ENCODE measurements at regions not wholly inside any gene's neighbourhood (a gene's known extent, or its start where the extent isn't known, plus 50 kb on each side); places are given as distances from the start of the nearest gene placed in this dataset.

DNA sequence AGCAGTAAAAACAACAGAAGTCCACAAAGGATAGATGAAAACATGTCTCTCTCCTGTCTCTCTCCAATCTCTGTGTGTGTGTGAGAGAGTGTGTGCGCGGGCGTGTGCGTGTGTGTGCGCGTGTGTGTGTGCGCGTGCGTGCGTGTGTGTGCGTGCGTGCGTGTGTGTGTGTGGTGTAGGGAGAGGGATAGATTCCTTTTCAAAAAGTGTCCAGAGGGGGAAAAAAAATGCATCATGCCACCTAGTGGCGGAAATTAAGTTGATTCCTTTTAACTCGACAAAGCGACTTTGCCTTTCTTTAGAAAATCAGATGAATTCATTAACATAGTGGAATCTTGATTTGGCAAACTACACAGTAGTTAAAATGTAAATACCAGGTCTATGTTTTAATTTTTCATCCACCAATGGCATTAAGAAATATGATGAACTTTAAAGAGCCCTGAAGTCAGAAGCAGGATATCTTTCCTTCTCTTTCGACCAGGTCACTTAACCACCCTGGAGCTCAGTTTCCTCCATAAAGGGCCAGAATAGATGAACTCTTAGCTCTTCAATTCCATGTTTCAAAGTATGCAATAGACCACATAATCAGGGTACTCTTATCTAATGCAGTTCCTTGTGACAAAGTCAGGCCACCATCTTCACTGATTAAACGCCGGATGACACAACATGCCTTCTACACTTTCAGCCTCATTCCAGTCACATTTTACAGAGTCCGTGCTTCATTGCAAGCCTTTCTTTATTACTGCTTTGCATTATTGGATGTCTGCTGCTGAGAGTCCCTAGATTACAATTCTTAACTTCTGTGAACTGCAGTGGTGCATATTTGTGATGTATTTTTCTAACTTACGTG is 162.8 kb downstream of the FBXO8 start:
- DNase-seq = peak; percentile 43

- no peak for DNase-seq
Measured at GRCh38 chr4:174119830-174120229, 163.6 kb downstream of the FBXO8 start.

DNA sequence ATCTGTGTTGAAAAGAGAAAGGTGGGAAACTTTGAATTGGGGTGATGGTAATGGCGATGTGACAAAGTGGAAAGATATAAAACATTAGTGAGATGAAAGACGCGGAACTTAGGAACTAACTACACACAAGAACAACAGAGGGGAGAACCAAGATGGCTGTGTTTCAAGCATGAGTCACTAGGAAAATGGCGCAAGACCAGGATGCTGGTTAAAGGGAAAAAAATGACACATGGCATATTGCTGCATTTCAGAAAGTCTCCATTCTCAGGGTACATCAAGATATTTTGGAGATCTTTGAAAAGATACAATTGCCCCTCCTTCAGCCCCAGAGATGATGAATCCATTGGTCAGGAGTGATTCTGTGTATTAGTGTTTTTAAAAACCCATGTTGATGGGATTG is 164.4 kb downstream of the FBXO8 start:
- no peak for DNase-seq

DNA sequence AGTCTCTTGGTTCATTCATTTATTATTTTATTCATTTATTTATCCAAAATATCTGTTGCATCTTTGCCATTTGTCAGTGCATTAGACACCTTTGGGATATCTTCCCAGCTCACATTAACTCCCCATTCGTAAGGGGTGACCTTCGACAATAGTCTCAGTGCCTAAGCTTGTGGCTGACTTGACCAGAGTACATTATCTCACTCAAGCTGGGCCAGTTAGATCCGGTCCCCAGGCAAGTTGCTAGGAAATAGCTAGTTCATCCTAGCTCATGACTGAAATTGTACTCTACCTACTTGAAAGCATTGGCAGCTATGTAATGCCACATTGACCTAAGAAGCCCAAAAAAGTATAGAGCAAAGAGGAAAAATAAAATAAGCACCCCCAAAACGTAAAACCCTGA is 165.3 kb downstream of the FBXO8 start:
- no peak for DNase-seq

GRCh38 chr4:174117445-174117844 is 166.0 kb downstream of the FBXO8 start:
- DNase-seq = no peak

GRCh38 chr4:174116021-174116420 is 167.4 kb downstream of the FBXO8 start:
- DNase-seq = no peak

- DNase-seq = peak; percentile 53
Measured at GRCh38 chr4:174111422-174111821, 172.0 kb downstream of the FBXO8 start.

DNA sequence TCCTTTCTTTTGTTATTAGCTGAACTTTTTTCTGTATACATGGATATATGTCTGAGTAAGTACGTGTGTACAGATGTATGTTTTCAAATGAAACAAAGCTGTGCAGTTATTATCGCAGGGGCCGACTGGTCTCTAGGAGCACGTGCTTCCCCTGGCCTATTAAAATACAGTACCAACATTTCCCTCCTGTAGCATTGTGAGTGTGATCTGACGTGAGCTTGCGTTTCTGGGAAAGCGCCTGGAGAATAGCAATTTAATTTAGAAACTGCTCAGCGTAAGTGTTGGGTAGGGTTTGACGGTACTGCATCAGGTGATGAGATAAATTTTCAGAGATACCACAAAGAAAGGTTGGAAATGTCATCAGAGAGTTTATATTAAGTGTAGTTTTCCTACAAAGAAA is 173.3 kb downstream of the FBXO8 start:
- DNase-seq = no peak

DNA sequence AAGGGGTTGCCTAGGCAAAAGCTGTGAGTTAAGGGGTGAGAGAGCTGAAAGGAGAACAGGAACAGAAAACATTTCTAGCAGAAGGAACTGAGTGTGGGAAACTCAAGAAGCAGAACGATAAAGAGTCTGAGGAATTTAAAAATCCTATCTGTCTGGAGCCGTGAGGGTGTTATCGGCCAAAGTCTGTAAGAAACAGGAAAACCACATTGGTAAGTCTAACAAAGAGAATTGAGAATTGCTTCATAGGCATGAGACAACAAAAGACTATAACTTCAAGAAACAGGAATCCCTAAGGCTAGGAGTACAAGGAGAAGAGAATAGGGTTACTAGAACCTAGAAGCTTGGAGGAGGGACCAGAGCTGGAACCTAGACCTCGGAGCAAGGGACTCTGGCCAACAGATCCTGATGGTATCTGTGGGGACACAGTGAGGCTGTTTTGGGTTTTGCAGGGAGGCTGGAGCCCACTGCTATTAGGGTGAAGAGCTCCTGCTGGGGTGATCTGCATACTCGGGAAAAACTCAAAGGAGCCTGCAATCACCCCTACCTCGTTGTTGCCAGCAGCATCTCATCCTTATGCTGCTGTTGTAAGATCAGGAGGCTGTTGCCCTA is 175.6 kb downstream of the FBXO8 start:
- no peak for DNase-seq

- DNase-seq = no peak
Measured at GRCh38 chr4:174105202-174105601, 178.3 kb downstream of the FBXO8 start.

GRCh38 chr4:174100910-174101309 is 182.6 kb downstream of the FBXO8 start:
- DNase-seq = no peak

- no peak for DNase-seq
Measured at GRCh38 chr4:174099712-174100111, 183.8 kb downstream of the FBXO8 start.

DNA sequence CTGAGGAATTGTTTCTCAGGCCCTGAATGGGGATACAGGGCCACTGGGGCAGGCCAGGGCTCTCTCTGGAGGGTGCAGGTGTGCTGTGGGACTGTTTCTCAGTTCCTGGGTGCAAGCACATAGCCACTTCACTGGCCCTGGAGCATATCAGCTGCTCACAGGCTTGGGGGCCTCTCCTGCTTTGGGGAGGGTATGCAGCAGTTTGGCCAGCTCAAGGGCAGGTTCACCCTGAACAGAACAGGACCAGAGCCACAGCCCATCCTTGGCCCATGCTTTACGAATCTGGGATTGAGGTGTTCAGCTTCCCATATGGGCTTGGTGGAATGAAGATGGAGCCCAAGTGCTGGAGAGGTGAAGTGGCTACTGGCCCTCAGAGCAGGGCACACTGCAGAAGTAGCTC is 186.5 kb downstream of the FBXO8 start:
- no peak for DNase-seq

GRCh38 chr4:174096456-174096855 is 187.0 kb downstream of the FBXO8 start:
- no peak for DNase-seq

DNA sequence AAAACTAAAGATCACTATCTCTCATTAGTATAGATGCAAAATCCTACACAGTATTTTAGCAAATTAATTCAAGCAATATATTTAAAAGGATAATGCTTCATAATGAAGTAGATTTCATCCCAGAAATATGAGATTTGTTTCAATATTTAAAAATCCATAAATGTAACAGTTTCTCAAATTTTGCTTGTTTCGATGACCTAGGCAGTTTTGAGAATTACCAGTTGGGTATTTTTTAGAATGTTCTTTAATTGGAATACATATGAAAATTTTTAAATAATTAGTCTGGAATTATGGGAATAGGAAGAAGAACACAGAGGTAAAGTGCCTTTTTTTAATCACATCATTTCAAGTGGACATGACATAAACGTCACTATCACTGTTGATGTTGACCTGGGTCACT is 192.3 kb downstream of the FBXO8 start:
- no peak for DNase-seq

DNA sequence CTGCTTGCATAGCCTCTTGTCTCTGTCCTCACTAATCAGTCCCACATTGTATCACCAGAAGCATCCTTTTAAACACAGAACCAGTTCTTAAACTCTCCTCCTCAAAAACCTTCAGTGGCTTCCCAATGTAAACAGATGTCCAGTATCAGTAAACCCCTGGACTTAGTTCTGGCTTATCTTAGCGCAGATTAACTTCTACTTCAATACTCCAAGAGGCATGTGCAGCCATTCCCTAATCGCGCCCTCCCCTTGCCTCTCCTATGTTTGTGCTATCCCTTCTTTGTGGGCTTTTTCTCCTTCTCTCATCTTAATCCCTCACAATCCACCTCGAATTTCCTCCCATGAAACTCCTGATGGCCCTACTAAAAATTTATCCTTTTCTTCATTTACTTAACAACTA is 193.8 kb downstream of the FBXO8 start:
- no peak for DNase-seq

DNA sequence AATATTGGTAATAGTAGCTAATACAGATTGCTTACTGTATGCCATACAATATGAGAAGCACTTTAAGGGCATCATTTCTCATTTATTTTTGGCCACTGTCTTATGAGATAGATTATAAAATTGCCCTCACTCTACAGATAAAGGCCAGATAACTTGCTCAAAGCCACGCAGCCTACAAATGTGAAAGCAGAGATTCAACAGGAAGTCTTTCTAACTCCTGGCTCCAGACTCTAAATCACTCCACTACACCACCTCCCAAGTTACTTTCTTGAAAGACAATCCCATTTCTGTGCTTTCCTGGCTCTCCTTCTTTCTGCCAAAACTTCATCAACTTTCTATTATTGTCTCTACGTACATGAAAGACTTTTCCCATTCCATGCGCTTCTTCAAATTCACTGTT is 194.7 kb downstream of the FBXO8 start:
- no peak for DNase-seq

- DNase-seq = peak; percentile 61
Measured at GRCh38 chr4:174086829-174087799, 196.4 kb downstream of the FBXO8 start.

GRCh38 chr4:174084981-174085380 is 198.5 kb downstream of the FBXO8 start:
- DNase-seq = no peak

DNA sequence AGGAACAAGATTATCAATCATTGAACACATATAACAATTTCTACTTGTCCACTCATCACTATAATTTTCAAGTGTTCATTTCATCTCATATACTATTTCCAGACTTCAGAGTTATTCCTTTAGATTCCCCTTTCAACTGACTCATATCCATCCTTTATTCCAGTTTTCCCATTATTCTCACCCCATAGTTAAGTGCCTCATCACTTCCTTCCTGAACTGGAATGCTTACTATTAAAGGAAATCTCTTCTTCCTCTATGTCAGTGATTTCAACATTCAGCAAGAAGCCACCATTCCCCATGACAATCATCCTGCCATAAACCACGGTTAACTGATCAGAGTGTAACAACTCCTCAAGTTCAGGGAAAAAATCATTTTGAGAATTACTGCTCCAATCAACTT is 198.9 kb downstream of the FBXO8 start:
- no peak for DNase-seq

GRCh38 chr4:174080361-174080760 is 203.1 kb downstream of the FBXO8 start:
- no peak for DNase-seq

- DNase-seq = no peak
Measured at GRCh38 chr4:174071595-174071994, 211.9 kb downstream of the FBXO8 start.

- DNase-seq = no peak
Measured at GRCh38 chr4:174069848-174070330, 213.6 kb downstream of the FBXO8 start.

Data from NCI-H1092 (cell line).